Aorta (tissue), 5 donors: ENCODE measurements at regions not wholly inside any gene's neighbourhood (a gene's known extent, or its start where the extent isn't known, plus 50 kb on each side); places are given as distances from the start of the nearest gene placed in this dataset.

Experiments used
- ATAC-seq: fragments of 200-7000 bp; cut with Tn5 transposase; one replicate; pipeline ENCODE4 v1.9.1; 2022; ENCODE audit warnings: moderate library complexity; ENCODE audit not compliant: low FRiP score
- DNase-seq, 2 donors: peaks; one replicate each; pipeline ENCODE4 v3.0.0-alpha.2; 2020
- H3K27ac ChIP-seq, 2 donors: one replicate each; pipeline ENCODE4 v1.5.1; 2013; ENCODE audit warnings: low read length in 2 of 2, mild to moderate bottlenecking in 2 of 2, moderate library complexity in 2 of 2, control low read depth in 1 of 2, inconsistent platforms in 1 of 2, low read depth in 1 of 2
- H3K27me3 ChIP-seq, 2 donors: one replicate each; pipeline ENCODE4 v1.6.1; 2013; ENCODE audit warnings: control low read depth in 1 of 2, low read length in 1 of 2, mild to moderate bottlenecking in 1 of 2, moderate library complexity in 1 of 2; ENCODE audit not compliant: insufficient read depth in 2 of 2, control insufficient read depth in 1 of 2
- H3K36me3 ChIP-seq, 2 donors: one replicate each; pipeline ENCODE4 v1.6.1; 2013; ENCODE audit warnings: control low read depth in 1 of 2, low read length in 1 of 2, mild to moderate bottlenecking in 1 of 2; ENCODE audit not compliant: insufficient read depth in 2 of 2, control insufficient read depth in 1 of 2
- H3K4me1 ChIP-seq, 2 donors: one replicate each; pipeline ENCODE4 v1.6.1; 2013; ENCODE audit warnings: low read length in 2 of 2, control low read depth in 1 of 2, mild to moderate bottlenecking in 1 of 2, moderate library complexity in 1 of 2; ENCODE audit not compliant: insufficient read depth in 2 of 2, control insufficient read depth in 1 of 2
- H3K4me3 ChIP-seq, 2 donors: one replicate each; pipeline ENCODE4 v1.5.1; 2013; ENCODE audit warnings: low read length in 2 of 2, control low read depth in 1 of 2, mild to moderate bottlenecking in 1 of 2
- H3K9me3 ChIP-seq: one replicate; pipeline ENCODE4 v1.6.1; 2013; ENCODE audit warnings: mild to moderate bottlenecking, low read length; ENCODE audit not compliant: control insufficient read depth
- WGBS, 2 donors: extraction: QIAGEN DNeasy Blood & Tissue Kit; methylation state at CpG; one replicate each; pipeline ENCODE4 v1.1.7; 2013; 5-methylcytosine and 5-hydroxymethylcytosine counted together
- intact Hi-C, 2 donors: fragments of 100-400 bp; cut with DNase I; formaldehyde crosslinking; loops; one replicate each; pipeline versions ENCODE4 v1.14.2 to v1.15.0; 2022
- donor health status: healthy with polysubstance abuse.
- donor health status: Bipolar disorder and iron deficiency.
- donor health status: DM: no; HTN: no; CAD: no.
- donor health status: DM: no; HTN: no; CAD: no.
- donor health status: DM: yes; HTN: yes; CAD: no.

GRCh38 chr7:17495655-17496394, 197.4 kb downstream of the AHR start:
- H3K27me3 ChIP-seq: no peaks in the 10 kb centered on the region
- no peaks in the 10 kb centered on the region for H3K4me1 ChIP-seq
- no peak for ATAC-seq
- H3K4me3 ChIP-seq: no peak overlapping the region
- WGBS, 2 donors: 96 to 97% methylated on average over 2 of the region's 2 CpGs
- DNase-seq: no peak
- no peak overlapping the region for H3K27ac ChIP-seq
- intact Hi-C loops: no loop called here
- no peaks in the 10 kb centered on the region for H3K36me3 ChIP-seq
- no peaks in the 10 kb centered on the region for H3K9me3 ChIP-seq

DNA sequence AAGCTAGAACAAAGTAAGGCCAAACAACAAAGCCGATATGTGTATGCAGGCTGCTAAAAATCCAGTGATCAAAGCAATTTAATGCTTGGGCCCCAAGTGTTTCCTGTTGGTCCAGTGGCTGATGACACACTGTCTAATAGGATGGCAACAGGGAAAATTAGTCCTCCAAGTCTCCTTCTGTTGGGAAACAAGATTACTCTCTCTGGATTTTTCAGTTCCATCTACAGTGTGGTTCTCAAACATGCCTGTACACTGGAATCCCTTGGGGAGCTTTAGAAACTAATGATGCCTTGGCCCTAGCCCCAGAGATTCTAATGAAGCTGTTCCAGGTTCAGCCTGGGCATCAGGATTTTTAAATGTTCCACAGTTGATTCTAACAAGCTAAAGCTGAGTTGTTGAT, 198.7 kb downstream of the AHR start:
- WGBS, 2 donors: 96 to 98% methylated on average over 1 of the region's 1 CpG
- no peak for DNase-seq
- no peaks in the 10 kb centered on the region for H3K36me3 ChIP-seq
- no peaks in the 10 kb centered on the region for H3K9me3 ChIP-seq
- no peak overlapping the region for H3K27ac ChIP-seq
- no peaks in the 10 kb centered on the region for H3K27me3 ChIP-seq
- H3K4me3 ChIP-seq: no peak overlapping the region
- no peak for ATAC-seq
- H3K4me1 ChIP-seq: peaks cover 0 to 3% of the 10 kb centered on the region in 2 donors
- intact Hi-C loops: no loop called here

DNA sequence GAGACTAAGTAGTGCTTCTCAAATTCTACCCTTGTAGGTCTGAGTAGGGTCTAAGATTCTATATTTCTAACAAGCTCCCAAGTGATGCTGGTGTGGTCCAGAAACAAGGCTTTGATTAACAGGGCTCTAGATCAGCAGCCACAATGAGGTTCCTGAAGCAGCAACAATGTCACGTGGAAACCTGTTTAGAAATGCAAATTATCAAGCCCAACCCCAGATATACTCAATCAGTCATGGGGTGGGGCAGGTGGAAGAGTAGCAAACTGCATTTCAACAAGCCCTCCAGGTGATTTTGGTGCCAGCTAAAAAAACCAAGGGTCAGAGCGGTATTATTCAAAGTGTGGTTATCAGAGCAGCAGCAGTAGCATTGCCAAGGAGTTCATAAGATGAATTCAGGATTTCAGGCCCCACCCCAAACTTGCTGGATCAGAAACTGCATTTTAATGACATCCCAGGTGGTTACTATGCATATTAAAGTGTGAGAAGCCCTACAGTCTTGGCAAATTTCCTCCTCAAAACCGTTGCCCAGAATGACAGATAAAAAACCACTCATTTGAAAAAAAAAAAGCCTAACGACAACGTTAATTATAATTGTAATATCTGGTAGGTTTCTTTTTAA, 199.2 kb downstream of the AHR start:
- Histone ChIP-seq H3K36me3 (no peaks in the 10 kb centered on the region), H3K4me3 (no peak overlapping the region), H3K27me3 (no peaks in the 10 kb centered on the region), H3K9me3 (no peaks in the 10 kb centered on the region), H3K27ac (no peak overlapping the region), H3K4me1 (peaks cover 0 to 3% of the 10 kb centered on the region in 2 donors)
- intact Hi-C loops: no loop called here
- no peak for ATAC-seq
- no peak for DNase-seq
- 74 to 82% methylated on average over 5 of the region's 5 CpGs for WGBS, 2 donors

DNA sequence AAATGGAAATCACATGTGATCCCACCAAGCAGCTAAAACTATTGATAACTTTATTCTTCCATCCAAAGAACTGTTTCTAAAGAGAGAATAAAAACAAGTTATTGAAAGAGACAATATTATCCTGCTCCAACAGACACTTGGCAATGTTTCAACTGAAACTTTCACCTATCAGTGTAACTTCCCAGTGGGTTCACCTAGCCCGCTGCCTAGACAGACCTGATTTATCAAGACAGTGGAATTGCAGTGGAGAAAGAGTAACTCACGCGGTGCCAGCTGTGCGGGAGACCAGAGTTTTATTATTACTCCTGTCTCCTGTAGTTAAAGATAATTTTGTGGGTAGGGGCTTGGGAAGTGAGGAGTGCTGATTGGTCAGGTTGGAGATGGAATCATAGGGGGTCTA, 199.8 kb downstream of the AHR start:
- Histone ChIP-seq H3K27ac (no peak overlapping the region), H3K27me3 (no peaks in the 10 kb centered on the region), H3K4me3 (no peak overlapping the region), H3K4me1 (peaks cover 0 to 3% of the 10 kb centered on the region in 2 donors), H3K36me3 (no peaks in the 10 kb centered on the region), H3K9me3 (no peaks in the 10 kb centered on the region)
- intact Hi-C loops: no loop called here
- no peak for ATAC-seq
- no peak for DNase-seq
- WGBS, 2 donors: 95 to 97% methylated on average over 4 of the region's 4 CpGs

GRCh38 chr7:17500736-17501135, 202.3 kb downstream of the AHR start:
- no peaks in the 10 kb centered on the region for H3K9me3 ChIP-seq
- peaks cover 0 to 3% of the 10 kb centered on the region in 2 donors for H3K4me1 ChIP-seq
- H3K27me3 ChIP-seq: no peaks in the 10 kb centered on the region
- H3K27ac ChIP-seq: no peak overlapping the region
- peak; percentile 43 for ATAC-seq
- no peak overlapping the region for H3K4me3 ChIP-seq
- intact Hi-C loops: no loop called here
- no peak for DNase-seq
- no peaks in the 10 kb centered on the region for H3K36me3 ChIP-seq

DNA sequence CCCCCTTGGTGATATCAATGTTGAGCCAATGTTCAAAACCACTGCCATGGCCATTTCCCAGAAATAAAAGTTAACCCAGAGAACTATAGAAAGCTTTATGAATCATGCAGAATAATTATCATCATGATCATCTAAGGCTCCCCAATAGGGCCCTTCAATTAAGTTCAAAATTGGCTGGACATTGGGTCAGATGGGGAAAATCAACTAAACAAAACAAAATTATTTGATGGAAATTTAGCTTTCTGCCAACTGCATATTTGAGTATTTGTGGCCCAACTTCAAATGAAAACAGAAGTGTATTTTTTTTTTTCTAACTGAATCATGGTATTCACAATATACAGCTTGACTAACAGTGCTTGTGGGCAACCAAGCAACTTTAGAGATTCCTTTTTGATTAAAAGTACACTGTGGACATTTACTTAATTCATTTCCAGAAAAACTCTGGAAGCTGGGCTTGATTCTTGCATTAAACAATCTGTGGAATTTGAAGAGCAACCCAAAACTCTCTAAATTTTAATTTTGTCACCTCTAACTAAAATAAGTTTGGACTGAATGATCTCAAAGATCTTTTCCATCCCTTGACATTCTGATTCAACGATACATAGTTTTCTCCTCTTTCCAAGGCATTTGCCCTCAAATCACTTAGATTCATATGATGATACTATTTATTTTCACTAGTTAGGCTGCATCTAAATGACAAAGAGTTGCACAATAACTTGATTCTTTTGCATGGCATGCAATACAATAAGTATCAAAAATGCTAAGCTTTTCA, 203.2 kb downstream of the AHR start:
- intact Hi-C loops: no loop called here
- no peaks in the 10 kb centered on the region for H3K36me3 ChIP-seq
- no peak for DNase-seq
- 68 to 78% methylated on average over 1 of the region's 1 CpG for WGBS, 2 donors
- H3K9me3 ChIP-seq: no peaks in the 10 kb centered on the region
- no peaks in the 10 kb centered on the region for H3K27me3 ChIP-seq
- H3K27ac ChIP-seq: no peak overlapping the region
- H3K4me1 ChIP-seq: peaks cover 0 to 3% of the 10 kb centered on the region in 2 donors
- H3K4me3 ChIP-seq: no peak overlapping the region
- ATAC-seq: peak; percentile 64

DNA sequence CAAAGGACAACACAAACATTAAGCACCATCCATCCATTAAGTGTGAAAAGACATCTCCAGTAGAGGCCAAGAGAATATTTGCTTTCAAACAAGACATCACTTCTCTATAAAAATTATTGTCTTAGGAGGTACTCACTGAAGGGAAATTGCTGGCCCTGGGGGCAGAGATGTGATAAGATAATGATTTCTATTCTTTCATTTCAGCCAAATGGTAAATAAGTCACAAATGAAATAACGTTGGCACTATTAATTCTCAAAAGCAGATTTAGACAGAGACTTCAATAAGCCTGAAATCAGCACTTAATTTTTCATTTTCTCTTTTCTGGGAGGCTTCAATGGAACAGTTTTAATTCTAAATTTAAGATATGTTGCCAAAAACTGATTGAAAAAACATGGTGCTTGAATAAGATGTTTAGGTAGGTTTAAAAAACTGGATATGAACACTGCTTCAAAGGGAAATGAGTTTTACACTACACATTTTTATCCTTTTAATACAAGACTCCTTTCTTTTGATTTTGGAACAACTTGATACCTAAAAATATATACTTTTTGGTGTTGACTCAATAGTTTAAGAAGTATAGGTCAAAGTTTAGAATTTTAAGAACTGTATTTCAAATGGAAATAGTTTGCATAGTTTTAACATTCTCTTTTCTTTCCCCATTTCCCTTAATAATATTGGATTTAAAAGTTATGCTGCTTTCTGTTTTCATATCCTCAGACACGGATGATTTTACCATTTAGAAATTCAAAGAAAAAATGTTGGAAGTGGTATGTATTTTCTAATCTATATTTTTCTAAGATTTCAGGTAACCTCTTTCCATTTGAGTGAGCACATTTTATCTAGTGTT, 204.0 kb downstream of the AHR start:
- no peaks in the 10 kb centered on the region for H3K9me3 ChIP-seq
- WGBS, 2 donors: 12 to 20% methylated on average over 2 of the region's 2 CpGs
- peaks cover 0 to 3% of the 10 kb centered on the region in 2 donors for H3K4me1 ChIP-seq
- intact Hi-C loops: no loop called here
- H3K36me3 ChIP-seq: no peaks in the 10 kb centered on the region
- H3K4me3 ChIP-seq: no peak overlapping the region
- DNase-seq (no peak), ATAC-seq (peak; percentile 60)
- H3K27ac ChIP-seq: no peak overlapping the region
- no peaks in the 10 kb centered on the region for H3K27me3 ChIP-seq

GRCh38 chr7:17506095-17506494, 207.6 kb downstream of the AHR start:
- no peak overlapping the region for H3K4me3 ChIP-seq
- 48 to 52% methylated on average over 3 of the region's 3 CpGs for WGBS, 2 donors
- intact Hi-C loops: loop anchor here in 1 of 2 donors (5.0 kb wide), 1 partner anchor 36 kb away; no protein-coding TSS in a partner anchor
- no peak overlapping the region for H3K27ac ChIP-seq
- no peaks in the 10 kb centered on the region for H3K27me3 ChIP-seq
- no peaks in the 10 kb centered on the region for H3K36me3 ChIP-seq
- peaks cover 0 to 2% of the 10 kb centered on the region in 2 donors for H3K4me1 ChIP-seq
- H3K9me3 ChIP-seq: no peaks in the 10 kb centered on the region
- no peak for ATAC-seq
- DNase-seq: no peak
